Hepatic stellate cell (primary cell): ENCODE measurements at regions not wholly inside any gene's neighbourhood (a gene's known extent, or its start where the extent isn't known, plus 50 kb on each side); places are given as distances from the start of the nearest gene placed in this dataset.

ENCODE experiments used
- DNase-seq: peaks from one replicate; pipeline ENCODE4 v3.0.0; 2011; ENCODE audit warnings: low spot score

DNA sequence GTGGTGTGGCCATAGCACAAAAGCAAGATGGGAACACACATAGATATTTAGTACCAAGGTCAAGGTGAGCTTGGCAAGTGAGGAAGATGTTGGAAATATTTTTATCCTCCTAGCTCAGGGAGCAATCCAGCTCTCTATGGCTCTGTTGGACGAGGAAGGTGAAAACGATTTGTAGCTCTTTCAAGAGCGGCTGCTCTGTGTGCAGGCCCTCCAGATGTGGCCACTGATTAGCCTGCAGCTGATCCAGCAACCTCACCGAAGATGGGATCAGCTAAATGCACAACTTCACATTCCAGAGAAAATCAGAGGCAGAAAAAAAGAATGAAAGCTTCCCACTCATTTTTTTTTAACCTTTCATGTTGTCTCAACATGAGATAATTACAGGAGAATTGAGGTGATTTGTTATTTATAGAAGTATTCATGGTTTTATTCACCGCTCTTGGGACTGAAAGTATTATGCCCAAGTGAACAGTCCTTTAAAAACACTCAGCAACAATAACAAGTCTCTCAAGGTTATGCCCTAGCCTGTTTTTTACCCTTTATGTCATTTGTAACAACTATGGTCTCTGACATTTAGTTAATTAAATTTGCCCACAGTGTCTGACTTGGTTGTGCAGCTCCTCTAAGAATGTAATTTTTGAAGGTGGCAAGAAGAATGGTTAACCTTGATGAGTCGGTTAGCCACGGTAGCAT, 213.6 kb upstream of the ADARB2 start:
- no peak for DNase-seq

DNA sequence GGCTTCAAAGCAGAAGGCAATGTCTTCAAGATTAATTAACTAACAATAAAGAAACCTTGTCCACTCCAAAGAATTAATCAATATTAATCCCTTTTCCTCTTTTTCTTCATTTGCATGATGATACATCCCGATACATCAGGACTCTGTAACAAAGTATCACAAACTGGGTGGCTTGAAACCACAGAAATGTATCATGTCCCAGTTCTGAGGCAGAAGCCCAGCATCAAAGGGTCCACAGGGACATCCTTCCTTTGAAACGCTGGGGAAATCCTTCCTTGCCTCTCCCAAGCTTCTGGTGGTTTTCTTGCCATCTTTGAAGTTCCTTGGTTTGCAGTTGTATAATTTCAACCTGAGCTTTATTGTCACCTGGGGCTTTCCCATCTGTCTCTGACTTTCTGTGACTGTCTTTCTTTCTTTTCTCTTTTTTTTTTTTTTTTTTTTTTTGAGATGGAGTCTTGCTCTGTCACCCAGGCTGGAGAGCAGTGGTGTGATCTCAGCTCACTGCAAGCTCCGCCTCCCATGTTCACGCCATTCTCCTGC, 210.2 kb upstream of the ADARB2 start:
- DNase-seq = no peak

DNA sequence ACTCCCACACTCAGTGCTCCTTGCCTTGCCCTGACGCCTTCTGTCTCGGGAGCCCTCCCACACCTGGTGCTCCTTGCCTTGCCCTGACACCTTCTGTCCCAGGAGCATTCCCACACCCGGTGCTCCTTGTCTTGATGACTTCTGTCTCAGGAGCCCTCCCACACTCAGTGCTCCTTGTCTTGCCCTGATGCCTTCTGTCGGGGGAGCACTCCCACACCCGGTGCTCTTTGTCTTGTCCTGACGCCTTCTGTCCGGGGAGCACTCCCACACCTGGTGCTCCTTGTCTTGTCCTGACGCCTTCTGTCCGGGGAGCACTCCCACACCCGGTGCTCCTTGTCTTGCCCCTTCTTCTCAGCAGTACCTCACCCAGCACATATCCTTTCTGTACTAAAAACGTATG, 207.2 kb upstream of the ADARB2 start:
- DNase-seq = no peak

DNA sequence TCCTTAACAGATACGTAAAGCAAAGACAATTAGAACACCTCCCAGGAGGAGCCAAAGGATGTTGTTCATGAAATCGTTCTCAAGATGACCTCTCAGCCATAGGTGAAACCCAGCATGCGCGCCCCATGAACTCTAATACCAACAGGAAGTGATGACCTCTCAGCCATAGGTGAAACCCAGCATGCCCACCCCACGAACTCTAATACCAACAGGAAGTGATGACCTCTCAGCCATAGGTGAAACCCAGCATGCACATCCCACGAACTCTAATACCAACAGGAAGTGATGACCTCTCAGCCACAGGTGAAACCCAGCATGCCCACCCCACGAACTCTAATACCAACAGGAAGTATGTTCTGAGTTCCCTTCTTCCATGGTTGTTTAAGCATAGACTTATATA, 205.2 kb upstream of the ADARB2 start:
- no peak for DNase-seq

DNA sequence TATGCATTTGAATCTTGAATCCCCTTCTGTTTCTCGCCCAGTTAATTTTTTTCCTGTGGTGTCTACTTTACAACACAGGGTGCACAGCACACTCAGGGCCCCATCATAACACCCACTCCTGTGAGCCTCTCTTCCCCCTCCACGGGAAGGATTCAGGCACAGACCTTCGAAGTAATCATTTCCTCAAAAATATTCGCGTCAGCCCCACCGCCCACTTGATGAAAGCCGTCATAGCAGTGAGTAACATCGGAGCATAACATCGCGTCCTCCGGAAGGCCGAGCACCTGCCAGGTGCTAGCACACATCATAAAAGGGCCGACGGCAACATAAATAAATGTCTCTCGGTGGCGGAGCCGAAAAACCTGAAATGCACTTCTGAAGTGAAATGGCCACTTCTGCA, 201.7 kb upstream of the ADARB2 start:
- no peak for DNase-seq

DNA sequence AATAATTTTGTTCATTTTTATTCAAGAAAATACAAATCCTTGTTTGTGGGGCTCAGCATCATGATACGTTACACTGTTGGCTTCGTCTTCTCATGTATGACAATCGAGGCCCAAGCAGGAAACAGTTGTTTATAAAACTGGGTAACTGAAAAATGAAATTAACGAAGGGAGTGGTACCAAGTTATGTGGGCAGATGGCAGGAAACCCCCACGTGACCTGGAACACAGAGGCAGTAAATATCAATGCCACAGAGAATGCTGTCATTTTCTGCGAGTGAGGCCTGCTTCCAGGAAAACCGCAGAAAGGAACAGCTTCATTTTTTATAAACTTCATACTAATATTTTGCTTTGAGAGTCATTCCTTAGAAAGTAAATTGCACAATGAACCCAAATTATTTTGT, 201.0 kb upstream of the ADARB2 start:
- DNase-seq = no peak

DNA sequence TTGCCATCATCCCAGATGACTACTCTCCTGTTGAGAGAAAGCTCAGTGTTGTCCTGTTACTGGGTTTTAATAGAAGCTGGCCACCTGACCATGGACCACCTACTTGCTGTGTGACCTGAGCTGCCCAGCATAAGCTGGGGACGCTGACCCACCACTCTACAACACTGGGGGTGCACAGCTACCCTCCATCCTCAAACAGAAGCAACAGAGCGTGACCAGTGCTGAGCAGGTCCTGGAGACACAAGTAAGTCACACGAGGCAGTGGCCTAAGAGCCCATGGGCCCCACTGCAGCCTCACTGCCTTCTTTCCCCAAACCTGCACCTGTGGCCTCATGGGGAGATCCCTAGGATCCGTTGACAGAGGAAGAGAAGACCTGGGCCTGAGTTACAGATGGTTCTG, 198.6 kb upstream of the ADARB2 start:
- no peak for DNase-seq

DNA sequence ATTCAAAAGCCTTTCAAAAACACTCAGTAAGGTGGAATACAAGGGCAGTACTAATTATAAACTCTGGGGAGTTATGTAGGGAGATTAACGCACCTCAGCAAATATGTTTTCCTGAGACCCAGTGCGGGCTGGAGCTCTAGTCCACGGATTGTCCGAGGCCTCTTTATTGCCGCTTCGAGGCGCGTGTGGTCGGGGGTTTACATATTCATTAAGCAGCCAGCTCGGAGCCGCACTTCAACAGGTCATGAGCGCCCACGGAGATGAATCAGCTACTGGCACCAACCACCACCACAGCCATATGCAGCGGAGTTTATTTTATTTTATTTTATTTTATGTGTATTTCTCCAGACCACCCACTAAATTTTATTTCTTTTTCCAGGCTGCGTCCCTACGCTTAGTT, 195.9 kb upstream of the ADARB2 start:
- no peak for DNase-seq

DNA sequence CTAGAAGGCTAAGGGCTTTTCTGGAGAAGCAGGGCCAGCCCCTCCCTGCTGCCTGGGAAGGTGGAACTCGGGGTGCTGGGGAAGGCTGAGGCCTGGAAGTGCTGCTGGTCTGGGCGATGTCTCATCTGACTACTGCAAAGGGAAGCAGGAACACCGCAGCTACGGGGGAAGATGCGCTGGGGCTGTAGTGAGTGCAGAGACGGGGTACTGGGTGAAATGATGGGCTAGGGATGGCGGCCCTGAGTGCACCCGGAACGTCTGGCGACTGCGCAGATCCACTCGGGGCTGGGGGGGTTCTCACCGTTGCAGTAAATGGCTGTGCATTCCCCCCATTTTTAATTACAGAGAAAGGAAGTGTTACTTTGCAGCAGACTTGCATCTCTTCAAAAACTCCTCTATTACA, 195.4 kb upstream of the ADARB2 start:
- DNase-seq = no peak

DNA sequence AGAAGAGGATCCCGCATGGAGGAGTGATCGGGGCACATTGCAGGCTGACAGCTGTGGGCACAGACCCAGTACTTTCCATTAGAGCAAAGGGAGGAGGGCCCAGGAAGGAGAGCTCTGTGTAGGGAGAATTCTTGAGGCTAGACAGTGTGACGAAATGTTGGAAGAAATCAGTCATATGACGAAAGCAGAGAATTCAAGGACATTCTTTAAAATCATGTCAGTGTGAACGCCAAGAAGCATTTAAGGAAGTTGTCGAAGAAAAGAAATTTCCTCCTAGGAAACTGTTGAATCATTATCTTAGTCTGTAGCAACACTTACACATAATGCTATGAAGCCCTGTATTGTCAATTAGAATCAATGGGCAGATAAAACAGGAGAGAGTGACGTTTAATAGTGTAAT, 191.3 kb upstream of the ADARB2 start:
- DNase-seq = no peak

DNA sequence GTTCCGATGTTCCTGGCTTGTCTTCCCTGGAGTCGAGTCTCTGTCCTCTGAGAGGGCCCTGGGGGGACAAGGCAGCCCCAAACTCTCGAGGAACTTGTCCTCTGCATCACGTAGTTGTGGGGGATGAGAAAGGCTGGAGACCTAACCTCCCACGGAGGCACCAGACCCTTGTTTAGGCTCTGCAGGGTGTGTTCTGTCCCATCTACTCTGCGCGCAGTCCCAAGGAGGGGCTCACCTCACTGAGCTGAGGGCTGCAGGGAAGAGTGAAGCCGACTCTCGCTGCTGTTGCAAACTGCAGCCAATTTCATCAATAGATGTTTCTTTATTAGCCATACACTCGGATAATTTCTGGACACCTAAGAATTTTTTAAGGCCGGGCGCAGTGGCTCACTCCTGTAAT, 186.7 kb upstream of the ADARB2 start:
- DNase-seq = no peak

DNA sequence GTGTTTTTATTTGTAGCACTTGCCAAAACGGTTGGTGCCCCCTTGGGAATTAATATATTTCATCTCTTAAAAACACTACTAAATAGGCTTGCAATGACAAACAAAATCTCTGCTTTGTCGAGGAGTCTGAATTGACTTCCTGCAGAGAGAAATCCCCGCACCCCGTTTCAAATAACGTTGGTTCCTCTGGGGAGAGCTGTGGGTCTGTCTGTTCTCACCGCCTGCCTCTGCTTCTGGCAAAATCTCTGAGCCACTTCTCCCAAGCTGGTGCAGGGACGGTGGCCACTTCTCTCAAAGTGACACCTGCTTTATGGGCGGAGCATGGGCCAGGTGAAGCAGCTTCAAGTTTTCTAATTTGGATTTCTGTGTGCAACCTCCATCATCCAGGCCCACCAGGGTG, 186.3 kb upstream of the ADARB2 start:
- no peak for DNase-seq

DNA sequence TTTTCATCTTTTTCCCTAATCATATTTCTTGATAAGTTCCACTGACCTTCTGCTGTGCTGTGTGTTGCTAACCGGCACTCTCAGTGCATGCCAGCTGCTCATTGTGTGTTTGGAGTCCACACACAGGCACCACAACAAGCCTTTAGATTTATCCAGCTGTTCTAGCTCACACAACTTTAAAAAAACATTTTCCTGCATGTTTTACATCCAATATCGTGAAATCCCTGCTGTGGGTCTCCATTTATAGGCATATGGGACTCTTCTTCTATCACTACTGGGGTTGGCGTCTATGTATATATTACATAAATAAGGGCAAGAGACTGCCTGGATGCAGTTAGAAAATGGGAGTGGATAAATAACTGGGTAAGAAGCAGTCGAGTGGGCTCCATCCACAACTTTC, 183.6 kb upstream of the ADARB2 start:
- no peak for DNase-seq

DNA sequence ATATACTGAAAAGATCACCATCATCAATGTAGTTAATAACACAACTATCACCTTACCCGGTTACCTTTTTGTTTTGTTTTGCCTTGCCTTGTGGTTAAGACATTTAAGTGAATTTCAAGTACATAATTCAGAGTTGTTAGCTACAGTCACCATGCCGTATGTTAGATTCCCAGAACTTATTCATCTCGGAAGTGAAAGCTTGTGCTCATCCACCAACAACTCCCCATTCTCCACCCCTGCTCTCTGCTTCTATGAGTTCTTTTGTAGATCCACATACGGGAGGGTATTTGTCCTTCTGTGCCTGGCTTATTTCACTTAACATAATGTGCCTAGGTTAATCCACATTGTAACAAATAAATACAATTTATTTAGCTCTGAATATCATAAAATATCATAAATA, 182.8 kb upstream of the ADARB2 start:
- no peak for DNase-seq

DNA sequence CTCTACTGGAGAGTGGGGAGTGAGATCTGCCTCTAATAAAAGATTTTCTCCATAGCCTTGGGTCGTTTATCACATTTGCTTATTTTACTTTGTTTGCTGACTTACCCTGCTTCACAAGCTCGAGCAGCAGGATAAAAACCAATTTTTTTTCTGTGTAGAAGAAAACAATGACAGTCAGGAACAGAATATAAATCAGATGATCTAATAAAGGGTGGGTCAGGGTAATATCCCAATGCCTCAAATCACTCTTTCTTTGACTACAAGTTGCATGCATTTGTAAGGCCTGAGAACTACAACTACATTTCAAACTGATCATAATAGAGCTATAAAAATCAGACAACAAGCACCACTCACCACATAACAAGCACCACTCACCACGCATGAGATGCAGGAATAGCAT, 174.4 kb upstream of the ADARB2 start:
- DNase-seq = no peak

DNA sequence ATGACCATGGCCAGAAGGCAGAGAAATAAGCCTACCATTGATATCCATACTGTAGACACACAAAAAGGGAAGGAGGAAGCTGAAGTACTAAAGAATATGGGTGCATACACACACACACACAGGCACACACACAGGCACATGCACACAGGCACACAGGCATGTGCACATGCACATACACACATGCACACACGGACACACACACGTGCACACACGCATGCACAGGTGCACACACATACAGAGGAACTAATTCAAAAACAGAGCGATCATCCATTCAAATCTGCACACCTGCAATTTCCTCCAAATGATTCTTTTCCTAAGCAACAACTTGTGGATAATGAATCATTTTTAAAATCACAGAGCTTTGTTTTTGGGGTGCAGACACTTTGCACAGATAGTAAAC, 166.7 kb upstream of the ADARB2 start:
- DNase-seq = no peak

DNA sequence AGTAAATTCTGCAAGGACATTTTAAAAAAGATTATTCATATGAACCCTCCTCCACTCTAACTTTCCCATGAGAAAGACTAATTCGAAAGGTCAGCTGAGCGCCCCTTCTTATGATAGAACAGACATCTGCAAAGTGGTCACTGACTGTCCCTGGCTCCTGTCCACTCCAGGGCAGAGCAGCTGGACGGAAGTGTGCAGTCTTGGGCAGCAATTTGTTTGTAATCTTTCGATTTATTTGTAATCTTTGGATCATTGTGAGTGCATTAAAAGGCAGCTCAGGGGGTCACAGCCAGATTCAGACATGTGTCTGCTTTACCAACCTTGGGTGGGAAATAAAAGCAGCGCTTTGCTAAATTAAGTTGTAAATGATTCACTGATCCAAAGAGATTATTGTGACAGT, 158.8 kb upstream of the ADARB2 start:
- no peak for DNase-seq

DNA sequence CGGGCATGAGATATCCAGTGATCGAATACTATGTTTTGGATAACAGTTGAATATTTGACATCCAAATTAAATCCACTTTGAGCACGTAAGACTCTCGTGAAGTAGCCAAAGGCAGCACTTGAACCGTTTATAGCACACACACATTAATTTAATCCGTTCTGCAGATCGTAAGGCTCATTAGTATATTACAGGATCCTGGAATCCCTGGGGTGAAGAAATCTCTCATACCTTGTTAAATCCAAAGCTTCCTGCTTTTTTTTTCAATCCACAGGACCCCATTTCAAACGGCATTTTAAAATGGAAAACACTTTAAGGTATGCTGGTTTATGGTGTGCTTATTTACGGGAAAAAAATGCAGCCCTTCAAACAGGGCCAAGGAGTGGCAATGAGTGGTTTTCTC, 158.4 kb upstream of the ADARB2 start:
- DNase-seq = no peak

DNA sequence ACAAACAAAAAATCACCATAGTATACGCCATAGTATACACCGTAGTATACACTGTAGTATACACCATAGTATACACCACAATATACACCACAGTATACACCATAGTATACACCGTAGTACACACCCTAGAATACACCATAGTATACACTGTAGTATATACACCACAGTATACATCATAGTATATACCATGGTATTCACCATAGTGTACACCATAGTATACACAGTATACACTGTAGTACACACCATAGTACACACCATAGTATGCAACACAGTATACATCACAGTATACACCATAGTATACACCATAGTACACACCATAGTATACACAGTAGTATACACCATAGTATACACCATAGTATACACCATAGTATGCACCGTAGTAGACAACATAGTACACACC, 157.6 kb upstream of the ADARB2 start:
- DNase-seq = no peak

DNA sequence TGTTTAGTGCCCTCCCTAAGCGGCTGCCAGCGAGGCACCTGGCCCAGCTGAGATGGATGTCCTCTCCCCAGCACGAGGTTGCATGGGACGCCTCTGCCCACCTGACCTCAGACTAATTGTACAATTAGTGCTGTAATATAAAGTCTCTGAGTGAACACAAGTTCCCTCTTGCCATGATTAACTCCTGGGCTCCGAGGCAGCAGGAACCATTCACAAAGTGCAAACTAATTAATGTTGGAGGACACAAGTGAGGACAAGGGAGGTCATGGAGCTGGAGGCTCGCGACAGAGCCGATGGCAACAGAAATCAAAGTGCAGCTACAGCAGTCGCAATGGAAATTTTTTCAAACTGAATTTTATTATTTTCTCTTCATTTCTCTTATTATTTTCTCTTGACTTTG, 156.6 kb upstream of the ADARB2 start:
- no peak for DNase-seq

DNA sequence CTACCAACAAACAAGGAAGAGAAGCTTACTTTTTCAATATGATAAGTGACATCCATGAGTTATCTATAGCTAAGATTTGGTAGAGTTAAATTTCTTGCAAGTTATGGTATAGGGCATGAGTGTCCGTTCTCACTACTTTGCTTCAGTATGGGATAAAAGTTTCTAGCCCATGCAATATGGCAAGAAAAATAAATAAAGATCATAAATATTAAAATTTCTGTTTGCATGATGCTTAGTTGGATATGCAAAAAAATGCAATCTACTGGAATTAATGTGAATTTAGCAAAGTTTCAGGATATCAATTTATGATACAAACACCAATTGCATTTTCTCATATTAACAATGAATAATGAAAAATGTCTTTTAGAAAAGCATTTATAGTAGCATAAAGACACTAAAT, 148.7 kb upstream of the ADARB2 start:
- no peak for DNase-seq

DNA sequence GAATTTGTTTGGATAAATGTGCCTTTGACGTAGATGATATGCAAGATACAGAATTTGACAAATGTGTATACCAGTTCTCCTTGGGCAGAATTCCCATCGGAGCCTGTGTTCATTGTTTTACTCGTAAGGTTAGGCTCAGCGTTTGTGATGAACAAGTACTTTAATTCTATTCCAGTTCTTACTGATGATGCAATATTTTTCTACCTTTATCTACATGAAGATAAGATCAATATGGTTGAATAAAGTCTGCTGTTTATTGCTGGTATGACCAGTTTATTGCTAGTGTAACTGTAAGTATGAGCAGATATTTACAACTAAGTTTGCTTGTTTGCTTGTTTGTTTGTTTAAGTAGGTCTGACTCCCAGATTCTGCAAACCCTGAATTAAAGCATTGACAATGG, 145.4 kb upstream of the ADARB2 start:
- no peak for DNase-seq

DNA sequence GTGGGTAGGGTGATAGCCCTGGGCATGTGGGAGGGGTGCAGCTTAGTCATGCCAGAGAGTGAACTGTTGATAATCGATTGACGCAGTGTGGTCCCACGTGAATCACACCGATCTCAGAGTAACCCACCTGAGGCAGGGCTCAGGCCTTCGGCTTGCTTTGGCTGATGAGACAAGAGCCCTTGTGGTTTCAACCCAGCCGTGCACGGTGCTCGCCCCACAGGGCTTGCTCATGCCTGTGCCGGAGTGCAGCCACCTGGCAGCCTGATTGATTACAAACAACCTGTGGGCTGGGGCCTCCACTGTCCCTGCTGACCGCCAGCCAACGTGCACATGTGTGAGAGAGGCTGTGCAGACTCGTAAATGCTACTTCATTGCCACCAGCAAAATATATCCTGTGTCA, 144.9 kb upstream of the ADARB2 start:
- no peak for DNase-seq

DNA sequence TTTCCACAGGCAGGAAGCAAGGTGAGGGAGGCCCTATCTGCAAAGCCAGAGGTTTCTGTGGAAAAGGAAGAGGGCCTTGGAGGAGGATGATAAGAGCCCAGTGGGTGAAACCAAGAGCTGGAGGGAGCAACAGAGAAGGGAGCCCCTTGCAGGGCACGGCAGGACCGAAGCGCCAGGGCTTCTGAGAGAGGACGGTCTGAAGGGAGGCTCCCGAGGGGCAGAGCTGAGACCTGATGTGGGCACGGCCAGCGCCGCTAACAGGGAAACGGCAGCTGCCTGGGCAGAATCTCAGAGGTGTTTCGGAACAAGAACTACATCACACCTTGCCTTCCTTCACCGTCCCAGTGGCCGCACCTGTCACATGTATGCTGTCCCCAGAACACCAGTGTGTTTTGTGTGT, 144.3 kb upstream of the ADARB2 start:
- DNase-seq = no peak

DNA sequence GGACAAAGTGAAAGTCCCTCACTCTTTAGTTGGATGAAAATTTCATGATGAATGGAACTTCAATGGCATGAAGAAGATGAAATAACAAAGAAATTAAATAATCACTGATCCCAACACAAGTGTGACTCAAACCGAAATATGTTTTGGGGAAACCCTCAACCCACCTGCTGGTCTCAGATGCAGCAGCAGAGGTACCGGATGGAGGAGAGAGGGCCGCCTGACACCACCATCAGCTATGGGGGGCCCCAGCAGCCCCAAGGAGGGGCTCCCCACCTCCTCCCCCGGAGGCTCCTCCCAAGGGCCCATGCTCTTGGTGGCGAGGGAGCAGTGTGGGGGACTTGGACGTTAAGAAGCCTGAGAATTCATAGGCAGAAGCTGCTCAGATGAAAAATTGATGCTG, 137.2 kb upstream of the ADARB2 start:
- no peak for DNase-seq
